HL-60 (cell line): ENCODE measurements at regions not wholly inside any gene's neighbourhood (a gene's known extent, or its start where the extent isn't known, plus 50 kb on each side); places are given as distances from the start of the nearest gene placed in this dataset.

Source experiments
- DNase-seq, 2 experiments: peaks; one replicate each; pipeline ENCODE4 v3.0.0-alpha.2; 2010 to 2020; ENCODE audit warnings: low read depth in 1 of 2, low spot score in 1 of 2
- H3K27ac ChIP-seq: fragments of 250-450 bp; sonication (Bioruptor Pico); replicated peaks from 2 replicates; pipeline ENCODE4 v1.5.1; 2020; ENCODE audit warnings: mild to moderate bottlenecking, moderate library complexity
- H3K27me3 ChIP-seq: fragments of 250-450 bp; sonication (Bioruptor Pico); 2 replicates; pipeline ENCODE4 v1.5.1; 2021; ENCODE audit warnings: mild to moderate bottlenecking, moderate library complexity; ENCODE audit not compliant: insufficient read depth, poor library complexity, severe bottlenecking
- H3K4me3 ChIP-seq: replicated peaks from 2 replicates; pipeline ENCODE4 v1.5.1; 2011; ENCODE audit warnings: mild to moderate bottlenecking, control low read depth, low read length; ENCODE audit not compliant: insufficient read depth
- GABPA ChIP-seq: IDR thresholded peaks from 2 replicates; pipeline ENCODE4 v1.6.1; 2012; ENCODE audit warnings: low read depth
- POLR2AphosphoS5 ChIP-seq: IDR thresholded peaks from 2 replicates; pipeline ENCODE4 v1.6.1; 2012; ENCODE audit warnings: low read depth
- SPI1 ChIP-seq: IDR thresholded peaks from 2 replicates; pipeline ENCODE4 v1.6.1; 2012; ENCODE audit warnings: low read depth, mild to moderate bottlenecking, borderline replicate concordance
- TF ChIP-seq, protein P1 (sequence below): IDR thresholded peaks from one replicate; pipeline ENCODE4 v1.5.1; 2011; ENCODE audit warnings: low read length, control low read depth, inconsistent platforms; ENCODE audit not compliant: insufficient read depth
- TF ChIP-seq, protein P2 (sequence below): IDR thresholded peaks from 2 replicates; pipeline ENCODE4 v1.6.1; 2012; ENCODE audit warnings: low read depth; ENCODE audit not compliant: insufficient replicate concordance

DNA sequence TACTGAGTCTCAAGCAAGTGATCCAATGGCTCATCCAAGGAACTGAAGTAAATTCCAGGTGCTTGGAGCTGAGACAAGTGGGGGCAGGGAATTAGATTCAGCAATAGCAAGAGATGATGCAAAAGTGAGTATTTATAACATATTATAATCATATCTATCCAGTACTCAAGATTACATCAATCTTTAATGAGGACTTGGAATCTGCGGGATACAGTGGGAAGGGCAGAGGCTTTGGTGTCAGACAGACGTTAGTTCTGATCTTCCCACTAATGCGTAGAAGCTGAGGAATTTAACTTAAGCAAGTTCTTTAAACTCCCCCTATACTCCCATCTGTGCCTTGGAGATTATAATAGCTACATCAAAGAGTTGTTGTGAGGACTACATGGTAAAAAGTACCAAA is 143.4 kb upstream of the NWD2 start:
- TF ChIP-seq, protein P1, sequence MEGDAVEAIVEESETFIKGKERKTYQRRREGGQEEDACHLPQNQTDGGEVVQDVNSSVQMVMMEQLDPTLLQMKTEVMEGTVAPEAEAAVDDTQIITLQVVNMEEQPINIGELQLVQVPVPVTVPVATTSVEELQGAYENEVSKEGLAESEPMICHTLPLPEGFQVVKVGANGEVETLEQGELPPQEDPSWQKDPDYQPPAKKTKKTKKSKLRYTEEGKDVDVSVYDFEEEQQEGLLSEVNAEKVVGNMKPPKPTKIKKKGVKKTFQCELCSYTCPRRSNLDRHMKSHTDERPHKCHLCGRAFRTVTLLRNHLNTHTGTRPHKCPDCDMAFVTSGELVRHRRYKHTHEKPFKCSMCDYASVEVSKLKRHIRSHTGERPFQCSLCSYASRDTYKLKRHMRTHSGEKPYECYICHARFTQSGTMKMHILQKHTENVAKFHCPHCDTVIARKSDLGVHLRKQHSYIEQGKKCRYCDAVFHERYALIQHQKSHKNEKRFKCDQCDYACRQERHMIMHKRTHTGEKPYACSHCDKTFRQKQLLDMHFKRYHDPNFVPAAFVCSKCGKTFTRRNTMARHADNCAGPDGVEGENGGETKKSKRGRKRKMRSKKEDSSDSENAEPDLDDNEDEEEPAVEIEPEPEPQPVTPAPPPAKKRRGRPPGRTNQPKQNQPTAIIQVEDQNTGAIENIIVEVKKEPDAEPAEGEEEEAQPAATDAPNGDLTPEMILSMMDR, result no peak
- Histone ChIP-seq H3K4me3 (no peak overlapping the region), H3K27me3 (no peaks in the 10 kb centered on the region), H3K27ac (no peak overlapping the region)
- DNase-seq, result no peak

DNA sequence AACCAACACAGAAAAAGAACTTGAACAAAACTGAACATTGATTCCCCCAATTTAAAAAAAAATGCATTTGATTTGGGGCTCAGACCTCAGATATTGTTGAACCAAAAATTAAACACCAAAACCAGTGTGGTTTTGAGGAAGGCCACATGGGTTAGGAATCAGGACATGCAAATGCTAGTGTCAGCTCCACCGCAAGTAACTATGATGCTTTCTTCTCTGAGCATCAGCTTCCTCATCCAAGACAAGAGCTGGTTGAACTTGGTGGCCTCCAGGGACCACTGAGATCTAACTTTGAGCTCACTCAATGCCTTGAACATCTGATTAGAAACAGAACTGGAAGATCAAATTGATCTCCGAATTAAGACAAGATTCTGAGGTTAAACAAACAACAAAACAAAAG is 142.9 kb upstream of the NWD2 start:
- Histone ChIP-seq H3K27me3 (no peaks in the 10 kb centered on the region), H3K4me3 (no peak overlapping the region), H3K27ac (no peak overlapping the region)
- TF ChIP-seq SPI1 (no peak), POLR2AphosphoS5 (no peak), GABPA (no peak)
- TF ChIP-seq, protein P2, sequence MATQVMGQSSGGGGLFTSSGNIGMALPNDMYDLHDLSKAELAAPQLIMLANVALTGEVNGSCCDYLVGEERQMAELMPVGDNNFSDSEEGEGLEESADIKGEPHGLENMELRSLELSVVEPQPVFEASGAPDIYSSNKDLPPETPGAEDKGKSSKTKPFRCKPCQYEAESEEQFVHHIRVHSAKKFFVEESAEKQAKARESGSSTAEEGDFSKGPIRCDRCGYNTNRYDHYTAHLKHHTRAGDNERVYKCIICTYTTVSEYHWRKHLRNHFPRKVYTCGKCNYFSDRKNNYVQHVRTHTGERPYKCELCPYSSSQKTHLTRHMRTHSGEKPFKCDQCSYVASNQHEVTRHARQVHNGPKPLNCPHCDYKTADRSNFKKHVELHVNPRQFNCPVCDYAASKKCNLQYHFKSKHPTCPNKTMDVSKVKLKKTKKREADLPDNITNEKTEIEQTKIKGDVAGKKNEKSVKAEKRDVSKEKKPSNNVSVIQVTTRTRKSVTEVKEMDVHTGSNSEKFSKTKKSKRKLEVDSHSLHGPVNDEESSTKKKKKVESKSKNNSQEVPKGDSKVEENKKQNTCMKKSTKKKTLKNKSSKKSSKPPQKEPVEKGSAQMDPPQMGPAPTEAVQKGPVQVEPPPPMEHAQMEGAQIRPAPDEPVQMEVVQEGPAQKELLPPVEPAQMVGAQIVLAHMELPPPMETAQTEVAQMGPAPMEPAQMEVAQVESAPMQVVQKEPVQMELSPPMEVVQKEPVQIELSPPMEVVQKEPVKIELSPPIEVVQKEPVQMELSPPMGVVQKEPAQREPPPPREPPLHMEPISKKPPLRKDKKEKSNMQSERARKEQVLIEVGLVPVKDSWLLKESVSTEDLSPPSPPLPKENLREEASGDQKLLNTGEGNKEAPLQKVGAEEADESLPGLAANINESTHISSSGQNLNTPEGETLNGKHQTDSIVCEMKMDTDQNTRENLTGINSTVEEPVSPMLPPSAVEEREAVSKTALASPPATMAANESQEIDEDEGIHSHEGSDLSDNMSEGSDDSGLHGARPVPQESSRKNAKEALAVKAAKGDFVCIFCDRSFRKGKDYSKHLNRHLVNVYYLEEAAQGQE, result no peak
- TF ChIP-seq, protein P1, result no peak
- DNase-seq, result no peak

DNA sequence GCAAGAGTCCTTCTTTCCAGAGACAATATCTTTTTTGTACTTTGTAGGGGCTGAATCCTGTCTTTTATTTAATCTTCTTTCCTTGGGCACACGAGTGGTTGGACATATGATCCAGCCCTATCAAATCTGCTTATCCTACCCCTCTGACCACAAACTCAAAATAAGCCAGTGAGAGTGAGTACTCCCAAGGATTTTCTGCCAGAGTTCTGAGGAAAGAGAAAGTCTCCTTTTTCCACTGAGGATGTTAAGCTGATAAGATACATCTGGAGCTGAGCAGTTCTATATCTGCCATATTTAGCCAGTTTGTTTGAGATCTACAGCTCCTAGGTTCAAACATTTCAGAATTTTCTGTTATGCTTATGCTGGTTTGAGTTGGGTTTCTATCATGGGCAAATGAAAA is 134.8 kb upstream of the NWD2 start:
- no peak for DNase-seq
- H3K27ac ChIP-seq, result no peak overlapping the region
- TF ChIP-seq, protein P1, result no peak
- no peak for TF ChIP-seq POLR2AphosphoS5
- no peak overlapping the region for H3K4me3 ChIP-seq
- H3K27me3 ChIP-seq, result no peaks in the 10 kb centered on the region

DNA sequence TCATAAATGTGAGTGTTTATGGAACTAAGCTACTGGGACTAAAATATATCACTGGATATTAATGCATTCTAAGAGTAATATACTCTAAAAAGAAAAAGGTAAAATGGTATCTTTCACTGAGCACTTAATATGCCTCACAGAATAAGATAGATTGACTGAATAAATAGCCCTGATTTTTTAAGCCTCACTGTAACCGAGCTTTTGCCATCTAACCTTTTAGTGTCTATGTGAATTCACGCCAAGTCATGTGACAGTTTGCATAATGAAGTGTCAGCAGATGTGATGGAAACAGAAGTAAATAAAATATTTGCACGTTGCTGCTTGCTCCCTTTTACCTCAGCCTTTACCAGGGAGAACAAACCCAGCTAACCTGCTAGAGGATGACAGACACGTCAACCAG is 119.7 kb upstream of the NWD2 start:
- DNase-seq, result no peak
- TF ChIP-seq GABPA (no peak), SPI1 (no peak), POLR2AphosphoS5 (no peak)
- TF ChIP-seq, protein P1, result no peak
- TF ChIP-seq, protein P2, result no peak
- H3K4me3 ChIP-seq, result no peak overlapping the region

More for the DNA sequence above, 119.7 kb upstream of the NWD2 start:
- H3K27ac ChIP-seq, result no peak overlapping the region
- no peaks in the 10 kb centered on the region for H3K27me3 ChIP-seq
